ENCODE measurements at regions not wholly inside any gene's neighbourhood (a gene's known extent, or its start where the extent isn't known, plus 50 kb on each side); places are given as distances from the start of the nearest gene placed in this dataset.

- H3K4me3 ChIP-seq (ENCODE audit: low read length) = no peak overlapping the region
- no peak for DNase-seq (ENCODE audit: low read depth)
- no peak for TF ChIP-seq CTCF (IDR thresholded peaks at IDR 0.05; ENCODE audit: insufficient read depth, low read depth, low read length, missing control alignments)
Measured at GRCh38 chr5:164934561-164934960, 1429.1 kb downstream of the MAT2B start.

- DNase-seq (ENCODE audit: low read depth) = no peak
- H3K4me3 ChIP-seq (ENCODE audit: low read length) = no peak overlapping the region
- no peak for TF ChIP-seq CTCF (IDR thresholded peaks at IDR 0.05; ENCODE audit: insufficient read depth, low read depth, low read length, missing control alignments)
Measured at GRCh38 chr5:164941132-164941531, 1435.7 kb downstream of the MAT2B start.

GRCh38 chr5:164950927-164951326 lies 1445.5 kb downstream of the MAT2B start:
- H3K4me3 ChIP-seq (ENCODE audit: low read length) = no peak overlapping the region
- no peak for DNase-seq (ENCODE audit: low read depth)
- TF ChIP-seq CTCF (IDR thresholded peaks at IDR 0.05; ENCODE audit: insufficient read depth, low read depth, low read length, missing control alignments) = no peak

GRCh38 chr5:164951570-164951969 lies 1446.2 kb downstream of the MAT2B start:
- TF ChIP-seq CTCF (IDR thresholded peaks at IDR 0.05; ENCODE audit: insufficient read depth, low read depth, low read length, missing control alignments) = no peak
- no peak for DNase-seq (ENCODE audit: low read depth)
- H3K4me3 ChIP-seq (ENCODE audit: low read length) = no peak overlapping the region

GRCh38 chr5:164958688-164959087 lies 1453.3 kb downstream of the MAT2B start:
- no peak overlapping the region for H3K4me3 ChIP-seq (ENCODE audit: low read length)
- no peak for DNase-seq (ENCODE audit: low read depth)
- no peak for TF ChIP-seq CTCF (IDR thresholded peaks at IDR 0.05; ENCODE audit: insufficient read depth, low read depth, low read length, missing control alignments)

GRCh38 chr5:164959761-164960160 lies 1454.3 kb downstream of the MAT2B start:
- DNase-seq (ENCODE audit: low read depth) = no peak
- no peak overlapping the region for H3K4me3 ChIP-seq (ENCODE audit: low read length)
- no peak for TF ChIP-seq CTCF (IDR thresholded peaks at IDR 0.05; ENCODE audit: insufficient read depth, low read depth, low read length, missing control alignments)

GRCh38 chr5:164962329-164962961 lies 1457.0 kb downstream of the MAT2B start:
- no peak for TF ChIP-seq CTCF (IDR thresholded peaks at IDR 0.05; ENCODE audit: insufficient read depth, low read depth, low read length, missing control alignments)
- no peak for DNase-seq (ENCODE audit: low read depth)
- H3K4me3 ChIP-seq (ENCODE audit: low read length) = no peak overlapping the region
